K562 (cell line): ENCODE measurements at regions not wholly inside any gene's neighbourhood (a gene's known extent, or its start where the extent isn't known, plus 50 kb on each side); places are given as distances from the start of the nearest gene placed in this dataset.

Source experiments
- ATAC-seq: fragments of 200-7000 bp; cut with Tn5 transposase; 3 replicates; pipeline ENCODE4 v1.9.1; 2020; ENCODE audit warnings: moderate library complexity
- BruUV-seq: library from RNA; stranded (reverse); fragments of 400-500 nt; replicated peaks from 2 replicates; lab custom pipeline; 2021; lab: Mats Ljungman, UMichigan
- CTCF ChIA-PET: fragments of 300-600 bp; formaldehyde crosslinking; extraction: SDS; loops from one replicate; lab custom pipeline; 2021; ENCODE audit warnings: low intra/inter-chr PET ratio; lab: Yijun Ruan, JAX
- POLR2A ChIA-PET: fragments of 300-600, 350-650 bp; sonication (Branson Sonifier 250); formaldehyde crosslinking; extraction: SDS; loops from one replicate; lab custom pipeline; 2021; ENCODE audit warnings: antibody characterized with exemption, inconsistent platforms; lab: Yijun Ruan, JAX
- DNase-seq, 4 experiments: peaks; one replicate each; pipeline versions ENCODE4 v3.0.0 to v3.0.0-alpha.2; 2011 to 2018; ENCODE audit warnings: low spot score in 3 of 4, mixed read lengths in 3 of 4; ENCODE audit errors: extremely low read depth in 1 of 4
- FAIRE-seq: peaks from 2 replicates; lab custom pipeline; 2011; peaks lifted over from hg19 to GRCh38; lab: Jason Lieb, UNC
- H2AFZ ChIP-seq: 2 replicates; pipeline ENCODE4 v1.6.0; 2011; ENCODE audit warnings: low read depth, low read length, control low read depth, inconsistent platforms
- H3K27ac ChIP-seq: fragments of 200-600 bp; 3 replicates; pipeline ENCODE4 v1.8.0; 2011; ENCODE audit warnings: low read depth, mild to moderate bottlenecking, control low read depth, inconsistent platforms, low read length, moderate library complexity, mixed read lengths; ENCODE audit errors: extremely low read depth
- H3K27me3 ChIP-seq, 2 experiments: fragments of 300-600 bp in 1 of 2; 2 replicates in 1 of 2; 3 replicates in 1 of 2; pipeline versions ENCODE4 v1.6.0 to v1.8.0; 2011; ENCODE audit warnings: inconsistent platforms in 2 of 2, low read length in 2 of 2, mild to moderate bottlenecking in 1 of 2, mixed read lengths in 1 of 2, moderate library complexity in 1 of 2; ENCODE audit not compliant: control insufficient read depth in 2 of 2, insufficient read depth in 2 of 2
- H3K36me3 ChIP-seq: fragments of 300-600 bp; 3 replicates; pipeline ENCODE4 v1.8.0; 2011; ENCODE audit warnings: mild to moderate bottlenecking, low read length, inconsistent platforms; ENCODE audit not compliant: control insufficient read depth, insufficient read depth
- H3K4me1 ChIP-seq, 2 experiments: fragments of 200-600 bp in 1 of 2; replicated peaks in 1 of 2; 2 replicates in 1 of 2; 3 replicates in 1 of 2; pipeline versions ENCODE4 v1.5.1 to v1.8.0; 2011; ENCODE audit warnings: inconsistent platforms in 2 of 2, low read length in 2 of 2, mild to moderate bottlenecking in 1 of 2, mixed read lengths in 1 of 2, moderate library complexity in 1 of 2; ENCODE audit not compliant: control insufficient read depth in 2 of 2, insufficient read depth in 2 of 2
- H3K4me2 ChIP-seq: 2 replicates; pipeline ENCODE4 v1.6.1; 2011; ENCODE audit warnings: low read length, control low read depth, inconsistent platforms, mixed read lengths; ENCODE audit not compliant: insufficient read depth
- H3K4me3 ChIP-seq: fragments of 200-600 bp; sonication (generic), shearing (Covaris generic); 2 replicates; pipeline ENCODE4 v1.5.1; 2016; ENCODE audit warnings: control low read depth, inconsistent platforms
- H3K79me2 ChIP-seq: fragments of 200-600 bp; 3 replicates; pipeline ENCODE4 v1.8.0; 2011; ENCODE audit warnings: low read length, inconsistent platforms; ENCODE audit not compliant: control insufficient read depth, insufficient read depth
- H3K9ac ChIP-seq, 2 experiments: 2 replicates each; pipeline versions ENCODE4 v1.6.0 to v1.6.1; 2011; ENCODE audit warnings: low read depth in 2 of 2, low read length in 2 of 2, control low read depth in 1 of 2, inconsistent platforms in 1 of 2, mild to moderate bottlenecking in 1 of 2, mixed read lengths in 1 of 2; ENCODE audit not compliant: insufficient read depth in 1 of 2
- H3K9me1 ChIP-seq: one replicate; pipeline ENCODE4 v1.6.0; 2011; ENCODE audit warnings: inconsistent platforms, mild to moderate bottlenecking, low read length, moderate library complexity; ENCODE audit not compliant: control insufficient read depth, insufficient read depth
- H3K9me3 ChIP-seq: replicated peaks from 2 replicates; pipeline ENCODE4 v1.5.1; 2011; ENCODE audit warnings: low read depth, low read length, inconsistent platforms; ENCODE audit not compliant: control insufficient read depth, insufficient read depth
- H4K20me1 ChIP-seq: replicated peaks from 2 replicates; pipeline ENCODE4 v1.6.1; 2011; ENCODE audit warnings: low read length, inconsistent platforms, mixed read lengths; ENCODE audit not compliant: control insufficient read depth, insufficient read depth
- FOXJ2 ChIP-seq: fragments of 200-800 bp; sonication (Bioruptor generic); IDR thresholded peaks from 2 replicates; pipeline ENCODE4 v1.6.1; 2016; ENCODE audit warnings: missing genetic modification characterization, missing compliant biosample characterization
- GATAD2A ChIP-seq: fragments of 450-650 bp; IDR thresholded peaks from 2 replicates; pipeline ENCODE4 v1.6.1; 2017
- HMG20A ChIP-seq: fragments of 450-650 bp; formaldehyde crosslinking; conservative IDR thresholded peaks from 2 replicates; pipeline ENCODE4 v1.4.0; 2020; ENCODE audit warnings: mild to moderate bottlenecking, mixed read lengths
- MAFG ChIP-seq: fragments of 450-650 bp; conservative IDR thresholded peaks from 2 replicates; pipeline ENCODE4 v1.6.1; 2016; ENCODE audit warnings: missing genetic modification characterization, missing compliant biosample characterization
- YBX1 ChIP-seq: fragments of 450-650 bp; IDR thresholded peaks from 2 replicates; pipeline ENCODE4 v1.7.1; 2016; ENCODE audit warnings: mild to moderate bottlenecking
- ZNF124 ChIP-seq: sonication (generic); formaldehyde crosslinking; IDR thresholded peaks from 2 replicates; pipeline ENCODE4 v1.8.1; 2022; ENCODE audit warnings: missing genetic modification reagents
- ZNF445 ChIP-seq: fragments of 250-450 bp; sonication (Bioruptor Pico); IDR thresholded peaks from 2 replicates; pipeline ENCODE4 v1.4.0; 2020; ENCODE audit warnings: low read depth, mild to moderate bottlenecking, moderate library complexity
- ZNF79 ChIP-seq: fragments of 250-450 bp; sonication (Bioruptor Pico); IDR thresholded peaks from 2 replicates; pipeline ENCODE4 v1.4.0; 2020; ENCODE audit warnings: low read depth, mild to moderate bottlenecking, moderate library complexity
- WGBS: fragments of 100-300 bp; shearing (Covaris generic); methylation state at CpG from one replicate; pipeline ENCODE4 v1.1.6; 2016; ENCODE audit warnings: low coverage, mixed read lengths; ENCODE audit not compliant: insufficient coverage; ENCODE audit errors: missing lambda C conversion rate; 5-methylcytosine and 5-hydroxymethylcytosine counted together
- in situ Hi-C: fragments of 300-500 bp; cut with MboI; formaldehyde crosslinking; loops from 4 replicates; pipeline ENCODE4 v1.15.0; 2018; ENCODE audit warnings: inconsistent platforms, mixed read lengths
- intact Hi-C: fragments of 100-400 bp; cut with micrococcal nuclease; formaldehyde crosslinking; loops from 2 replicates; pipeline ENCODE4 v1.14.2; 2022
- TF ChIP-seq, protein P1 (sequence below): sonication (generic); formaldehyde crosslinking; IDR thresholded peaks from 2 replicates; pipeline ENCODE4 v1.5.0; 2020; ENCODE audit warnings: missing genetic modification reagents
- TF ChIP-seq, protein P2 (sequence below): sonication (generic); formaldehyde crosslinking; IDR thresholded peaks from 2 replicates; pipeline ENCODE4 v1.8.0; 2022; ENCODE audit warnings: missing genetic modification reagents, mild to moderate bottlenecking, borderline replicate concordance
- TF ChIP-seq, protein P3 (sequence below): fragments of 250-450 bp; sonication (Bioruptor Pico); IDR thresholded peaks from 2 replicates; pipeline ENCODE4 v1.5.0; 2020; ENCODE audit warnings: mild to moderate bottlenecking, borderline replicate concordance

DNA sequence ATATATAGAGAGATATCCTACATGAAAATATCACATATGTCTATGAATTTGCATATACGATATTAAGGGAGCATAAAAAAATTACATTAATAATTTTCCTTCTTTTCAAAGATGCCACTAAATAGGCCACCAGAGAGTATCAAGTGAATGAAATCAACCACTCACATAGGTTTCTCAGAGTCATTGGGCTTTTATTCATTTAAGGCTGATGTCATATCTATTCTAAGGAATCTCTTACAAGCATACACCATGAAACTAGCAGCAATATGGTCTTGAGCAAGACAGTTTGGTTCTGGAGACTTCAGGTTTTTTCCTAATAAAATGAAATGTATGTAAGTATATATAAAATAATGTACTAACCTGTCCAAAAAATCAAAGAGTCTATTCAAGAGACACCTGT is 420.4 kb downstream of the PLA2G4A start:
- 0% methylated on average over 1 of the region's 1 CpG for WGBS
- BruUV-seq, result no TSS peak
- Histone ChIP-seq H3K4me2 (no peak overlapping the region), H3K79me2 (no peaks in the 10 kb centered on the region), H3K4me3 (no peak overlapping the region), H3K4me1 (no peaks in the 10 kb centered on the region), H3K27ac (no peak overlapping the region), H3K9ac (no peak overlapping the region), H4K20me1 (no peaks in the 10 kb centered on the region), H3K9me1 (no peaks in the 10 kb centered on the region), H2AFZ (no peak overlapping the region), H3K9me3 (no peaks in the 10 kb centered on the region), H3K27me3 (no peaks in the 10 kb centered on the region), H3K36me3 (no peaks in the 10 kb centered on the region)
- ChIA-PET POLR2A (interaction anchor here (0.7 kb wide), 1 partner anchor 19 kb away, joined by 3 read pairs; no protein-coding TSS in a partner anchor), CTCF (no interaction called here)
- intact Hi-C loops (no loop called here), in situ Hi-C loops (no loop called here)
- ATAC-seq, result no peak
- no peak for TF ChIP-seq ZNF124
- no peak for TF ChIP-seq ZNF445 (CRISPR knock-in tag)
- no peak for TF ChIP-seq ZNF79
- TF ChIP-seq FOXJ2, result no peak
- TF ChIP-seq, protein P1, sequence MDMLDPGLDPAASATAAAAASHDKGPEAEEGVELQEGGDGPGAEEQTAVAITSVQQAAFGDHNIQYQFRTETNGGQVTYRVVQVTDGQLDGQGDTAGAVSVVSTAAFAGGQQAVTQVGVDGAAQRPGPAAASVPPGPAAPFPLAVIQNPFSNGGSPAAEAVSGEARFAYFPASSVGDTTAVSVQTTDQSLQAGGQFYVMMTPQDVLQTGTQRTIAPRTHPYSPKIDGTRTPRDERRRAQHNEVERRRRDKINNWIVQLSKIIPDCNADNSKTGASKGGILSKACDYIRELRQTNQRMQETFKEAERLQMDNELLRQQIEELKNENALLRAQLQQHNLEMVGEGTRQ (CRISPR knock-in tag), result no peak
- TF ChIP-seq HMG20A, result no peak
- no peak for TF ChIP-seq YBX1
- DNase-seq, result no peak
- no peak for FAIRE-seq

DNA sequence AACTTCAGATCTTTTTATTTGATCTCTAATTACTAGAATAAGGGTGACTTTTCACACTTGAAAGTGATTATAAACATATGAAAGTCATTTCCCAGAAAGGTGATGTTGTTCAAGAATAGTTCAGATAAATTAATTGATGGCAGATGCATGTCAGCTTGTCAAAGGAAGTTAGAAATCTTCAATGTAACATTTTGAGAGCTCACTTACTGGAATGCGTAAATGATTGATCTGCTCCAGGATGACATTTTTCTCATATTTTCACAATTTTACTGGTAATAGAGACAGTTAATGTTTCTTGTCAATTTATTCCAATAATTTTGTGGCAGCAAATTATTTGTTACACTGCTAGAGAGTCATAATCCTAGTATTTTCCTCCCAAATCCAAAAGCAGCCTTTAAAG is 424.2 kb downstream of the PLA2G4A start:
- Histone ChIP-seq H3K9me1 (no peaks in the 10 kb centered on the region), H3K4me2 (no peak overlapping the region), H3K27me3 (no peaks in the 10 kb centered on the region), H3K27ac (no peak overlapping the region), H3K9me3 (peaks cover 2% of the 10 kb centered on the region; the same call in 1 of the 2 replicates), H3K4me3 (no peak overlapping the region), H4K20me1 (no peaks in the 10 kb centered on the region), H3K4me1 (no peaks in the 10 kb centered on the region), H3K36me3 (no peaks in the 10 kb centered on the region), H3K9ac (no peak overlapping the region), H3K79me2 (no peaks in the 10 kb centered on the region), H2AFZ (no peak overlapping the region)
- ChIA-PET CTCF (no interaction called here), POLR2A (no interaction called here)
- no TSS peak for BruUV-seq
- ATAC-seq (no peak), FAIRE-seq (no peak), DNase-seq (no peak)
- in situ Hi-C loops, result no loop called here
- WGBS, result 38% methylated on average over 1 of the region's 1 CpG
- intact Hi-C loops, result no loop called here
- TF ChIP-seq MAFG (tag) (no peak), GATAD2A (no peak)
- TF ChIP-seq, protein P2, sequence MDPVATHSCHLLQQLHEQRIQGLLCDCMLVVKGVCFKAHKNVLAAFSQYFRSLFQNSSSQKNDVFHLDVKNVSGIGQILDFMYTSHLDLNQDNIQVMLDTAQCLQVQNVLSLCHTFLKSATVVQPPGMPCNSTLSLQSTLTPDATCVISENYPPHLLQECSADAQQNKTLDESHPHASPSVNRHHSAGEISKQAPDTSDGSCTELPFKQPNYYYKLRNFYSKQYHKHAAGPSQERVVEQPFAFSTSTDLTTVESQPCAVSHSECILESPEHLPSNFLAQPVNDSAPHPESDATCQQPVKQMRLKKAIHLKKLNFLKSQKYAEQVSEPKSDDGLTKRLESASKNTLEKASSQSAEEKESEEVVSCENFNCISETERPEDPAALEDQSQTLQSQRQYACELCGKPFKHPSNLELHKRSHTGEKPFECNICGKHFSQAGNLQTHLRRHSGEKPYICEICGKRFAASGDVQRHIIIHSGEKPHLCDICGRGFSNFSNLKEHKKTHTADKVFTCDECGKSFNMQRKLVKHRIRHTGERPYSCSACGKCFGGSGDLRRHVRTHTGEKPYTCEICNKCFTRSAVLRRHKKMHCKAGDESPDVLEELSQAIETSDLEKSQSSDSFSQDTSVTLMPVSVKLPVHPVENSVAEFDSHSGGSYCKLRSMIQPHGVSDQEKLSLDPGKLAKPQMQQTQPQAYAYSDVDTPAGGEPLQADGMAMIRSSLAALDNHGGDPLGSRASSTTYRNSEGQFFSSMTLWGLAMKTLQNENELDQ (CRISPR knock-in tag), result no peak
- TF ChIP-seq, protein P3, sequence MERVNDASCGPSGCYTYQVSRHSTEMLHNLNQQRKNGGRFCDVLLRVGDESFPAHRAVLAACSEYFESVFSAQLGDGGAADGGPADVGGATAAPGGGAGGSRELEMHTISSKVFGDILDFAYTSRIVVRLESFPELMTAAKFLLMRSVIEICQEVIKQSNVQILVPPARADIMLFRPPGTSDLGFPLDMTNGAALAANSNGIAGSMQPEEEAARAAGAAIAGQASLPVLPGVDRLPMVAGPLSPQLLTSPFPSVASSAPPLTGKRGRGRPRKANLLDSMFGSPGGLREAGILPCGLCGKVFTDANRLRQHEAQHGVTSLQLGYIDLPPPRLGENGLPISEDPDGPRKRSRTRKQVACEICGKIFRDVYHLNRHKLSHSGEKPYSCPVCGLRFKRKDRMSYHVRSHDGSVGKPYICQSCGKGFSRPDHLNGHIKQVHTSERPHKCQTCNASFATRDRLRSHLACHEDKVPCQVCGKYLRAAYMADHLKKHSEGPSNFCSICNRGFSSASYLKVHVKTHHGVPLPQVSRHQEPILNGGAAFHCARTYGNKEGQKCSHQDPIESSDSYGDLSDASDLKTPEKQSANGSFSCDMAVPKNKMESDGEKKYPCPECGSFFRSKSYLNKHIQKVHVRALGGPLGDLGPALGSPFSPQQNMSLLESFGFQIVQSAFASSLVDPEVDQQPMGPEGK, result no peak
